Fibroblast of mammary gland (primary cell): ENCODE measurements at regions not wholly inside any gene's neighbourhood (a gene's known extent, or its start where the extent isn't known, plus 50 kb on each side); places are given as distances from the start of the nearest gene placed in this dataset.

Experiments
- DNase-seq: peaks from one replicate; pipeline ENCODE4 v3.0.0-alpha.2; 2010; ENCODE audit warnings: low read depth
- H3K4me3 ChIP-seq: 2 replicates; pipeline ENCODE4 v1.5.1; 2011; ENCODE audit warnings: low read depth, mild to moderate bottlenecking, low read length, moderate library complexity; ENCODE audit not compliant: control insufficient read depth
- CTCF ChIP-seq: conservative IDR thresholded peaks from 2 replicates; pipeline ENCODE4 v1.5.1; 2011; ENCODE audit warnings: low read depth, low read length, inconsistent platforms; ENCODE audit not compliant: control insufficient read depth, insufficient read depth

DNA sequence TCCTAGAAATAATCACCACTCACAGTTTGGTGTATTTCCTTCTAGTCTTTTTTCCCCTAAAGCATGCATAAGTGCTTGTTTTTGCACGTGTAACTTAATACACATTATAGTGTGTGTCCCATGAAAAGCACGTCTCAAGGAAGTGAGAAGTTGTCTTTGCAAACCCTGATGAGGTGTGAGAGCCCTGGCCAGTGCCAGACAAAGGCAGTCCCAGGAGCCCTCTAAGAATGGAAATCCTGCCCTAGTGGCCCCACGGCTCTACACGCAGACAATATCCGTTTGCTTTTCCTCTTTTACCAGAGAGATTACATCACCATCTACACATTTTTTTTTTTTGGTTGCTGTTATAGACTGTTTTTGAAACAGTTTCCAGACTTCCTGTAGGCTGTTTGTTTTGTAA is 85.5 kb upstream of the FZD10 start:
- no peak for TF ChIP-seq CTCF
- no peak for DNase-seq
- no peak overlapping the region for H3K4me3 ChIP-seq

DNA sequence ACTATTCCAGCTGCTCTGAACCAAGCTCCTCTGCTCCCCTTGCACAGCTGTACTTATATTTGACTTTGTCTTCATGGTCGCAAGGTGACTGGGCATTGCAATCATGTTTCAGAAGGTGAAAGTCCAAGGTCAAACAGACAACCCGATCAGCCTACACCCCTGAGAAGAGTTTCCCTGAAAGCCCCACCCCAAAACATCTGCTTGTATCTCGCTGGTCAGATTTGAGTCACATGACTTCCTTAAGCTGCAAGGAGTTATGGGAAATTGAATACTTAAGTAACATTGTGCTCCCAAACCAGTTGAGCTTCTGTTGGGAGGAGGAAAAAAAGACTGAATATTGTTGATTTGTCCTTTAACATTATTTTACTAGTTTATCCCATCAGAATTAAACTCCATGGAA is 83.4 kb upstream of the FZD10 start:
- no peak overlapping the region for H3K4me3 ChIP-seq
- no peak for DNase-seq
- no peak for TF ChIP-seq CTCF

- no peak for DNase-seq
- H3K4me3 ChIP-seq: no peak overlapping the region
- TF ChIP-seq CTCF: no peak
These were observed 83.0 kb upstream of the FZD10 start for GRCh38 chr12:130079279-130079678.

DNA sequence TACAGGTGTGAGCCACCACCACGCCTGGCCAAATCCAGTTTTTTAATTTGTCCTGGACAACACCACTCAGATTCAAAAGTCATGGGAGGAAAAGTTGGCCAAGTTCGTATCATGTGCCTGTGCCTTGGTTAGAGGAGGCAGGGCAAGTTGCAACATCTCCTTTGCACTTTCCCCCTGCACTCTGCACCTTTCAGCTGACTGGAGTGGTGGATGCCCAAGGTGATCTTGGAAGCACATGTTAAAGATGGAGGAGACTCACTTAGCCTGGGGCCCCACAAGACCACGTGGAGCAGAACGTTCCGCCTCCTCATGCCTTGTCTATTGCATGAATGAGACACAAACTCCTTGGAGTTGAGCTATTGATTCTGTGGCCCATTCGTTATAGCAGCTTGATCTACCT is 82.1 kb upstream of the FZD10 start:
- TF ChIP-seq CTCF: no peak
- DNase-seq: no peak
- H3K4me3 ChIP-seq: no peak overlapping the region

DNA sequence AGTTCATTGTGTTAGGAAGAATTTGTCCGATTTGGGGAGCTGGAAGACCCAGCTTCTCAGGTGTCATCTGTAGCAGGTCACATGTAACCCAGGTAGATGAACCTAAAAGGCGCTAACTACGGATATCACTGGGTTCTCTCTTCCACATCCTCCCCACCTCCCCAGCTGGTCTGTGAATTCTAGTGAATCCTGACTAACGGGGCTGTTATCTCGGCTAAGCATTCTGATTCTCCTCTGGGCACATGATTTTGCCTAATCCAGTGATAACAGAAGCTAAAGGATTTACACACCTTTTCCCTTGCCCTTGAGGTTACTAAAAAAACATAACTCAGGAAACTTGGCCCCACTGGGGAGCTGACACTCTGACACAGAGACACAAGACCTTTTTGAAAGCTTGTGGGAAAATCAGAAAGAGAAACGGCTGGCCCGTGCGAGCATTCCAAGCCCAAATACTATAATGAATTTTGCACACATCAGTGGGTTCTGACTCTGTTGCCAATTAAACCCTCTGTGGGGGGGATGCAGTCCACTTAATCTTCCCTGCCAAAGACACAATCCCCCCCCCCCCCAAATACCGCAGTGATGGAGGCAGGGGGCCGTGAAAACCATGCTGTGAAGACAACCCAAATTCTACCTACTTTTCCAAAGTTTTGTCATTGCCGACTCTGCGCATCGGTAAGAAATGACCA is 81.0 kb upstream of the FZD10 start:
- TF ChIP-seq CTCF: no peak
- no peak overlapping the region for H3K4me3 ChIP-seq
- DNase-seq: no peak

GRCh38 chr12:130083002-130083401 is 79.3 kb upstream of the FZD10 start:
- no peak for DNase-seq
- no peak for TF ChIP-seq CTCF
- H3K4me3 ChIP-seq: no peak overlapping the region

DNA sequence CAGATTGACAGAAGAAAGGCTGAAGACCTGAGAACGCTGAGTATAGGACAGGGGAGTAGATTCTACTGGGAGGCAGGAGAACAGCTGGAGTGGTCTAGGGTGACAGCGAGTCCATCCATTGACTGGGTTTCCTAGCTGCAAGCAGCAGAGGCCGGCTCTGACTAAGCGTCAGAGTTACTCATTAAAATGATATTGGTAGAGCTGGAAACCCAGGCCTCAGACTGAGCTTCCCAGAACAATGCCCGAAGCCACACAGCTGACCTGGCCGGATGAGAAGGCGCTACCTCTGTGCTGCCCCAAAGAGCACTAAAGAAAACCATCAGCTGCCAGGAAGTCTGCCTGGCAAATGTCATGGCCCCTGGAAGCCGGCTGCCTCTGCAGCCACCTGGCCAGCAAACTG is 78.5 kb upstream of the FZD10 start:
- no peak for TF ChIP-seq CTCF
- DNase-seq: no peak
- no peak overlapping the region for H3K4me3 ChIP-seq
